OCI-LY1 (cell line): ENCODE measurements at regions not wholly inside any gene's neighbourhood (a gene's known extent, or its start where the extent isn't known, plus 50 kb on each side); places are given as distances from the start of the nearest gene placed in this dataset.

Experiments used
- EZH2 ChIP-seq: fragments of 200-600 bp; sonication (generic), shearing (Covaris generic); IDR thresholded peaks from 2 replicates; pipeline ENCODE4 v1.8.0; 2017; ENCODE audit warnings: borderline replicate concordance, mixed run types, mild to moderate bottlenecking, antibody characterized with exemption, low read length, moderate library complexity, mixed read lengths
- TF ChIP-seq, protein P1 (sequence below): fragments of 200-600 bp; sonication (generic), shearing (Covaris generic); IDR thresholded peaks from 2 replicates; pipeline ENCODE4 v1.5.1; 2017; ENCODE audit warnings: mild to moderate bottlenecking, antibody characterized with exemption, low read length, moderate library complexity, mixed read lengths

DNA sequence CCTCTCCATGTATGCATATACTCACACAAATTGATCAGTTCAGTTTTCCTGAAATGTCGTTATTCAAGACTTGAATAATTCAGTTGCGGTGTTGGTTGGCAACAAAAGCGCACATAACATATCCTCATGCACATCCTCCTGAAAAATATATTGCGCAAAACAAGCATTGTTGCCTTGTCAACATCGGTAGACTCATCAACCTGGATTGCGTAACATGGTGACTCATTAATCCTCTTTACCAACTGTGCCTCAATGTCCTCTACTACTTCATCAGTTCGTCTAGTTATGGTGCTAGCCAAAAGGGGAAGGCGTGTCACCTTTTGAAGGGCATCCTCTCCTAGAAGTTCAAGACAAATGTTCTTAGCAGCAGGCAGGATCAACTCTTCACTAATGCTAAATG, 357.7 kb downstream of the LMO7 start:
- TF ChIP-seq, protein P1, sequence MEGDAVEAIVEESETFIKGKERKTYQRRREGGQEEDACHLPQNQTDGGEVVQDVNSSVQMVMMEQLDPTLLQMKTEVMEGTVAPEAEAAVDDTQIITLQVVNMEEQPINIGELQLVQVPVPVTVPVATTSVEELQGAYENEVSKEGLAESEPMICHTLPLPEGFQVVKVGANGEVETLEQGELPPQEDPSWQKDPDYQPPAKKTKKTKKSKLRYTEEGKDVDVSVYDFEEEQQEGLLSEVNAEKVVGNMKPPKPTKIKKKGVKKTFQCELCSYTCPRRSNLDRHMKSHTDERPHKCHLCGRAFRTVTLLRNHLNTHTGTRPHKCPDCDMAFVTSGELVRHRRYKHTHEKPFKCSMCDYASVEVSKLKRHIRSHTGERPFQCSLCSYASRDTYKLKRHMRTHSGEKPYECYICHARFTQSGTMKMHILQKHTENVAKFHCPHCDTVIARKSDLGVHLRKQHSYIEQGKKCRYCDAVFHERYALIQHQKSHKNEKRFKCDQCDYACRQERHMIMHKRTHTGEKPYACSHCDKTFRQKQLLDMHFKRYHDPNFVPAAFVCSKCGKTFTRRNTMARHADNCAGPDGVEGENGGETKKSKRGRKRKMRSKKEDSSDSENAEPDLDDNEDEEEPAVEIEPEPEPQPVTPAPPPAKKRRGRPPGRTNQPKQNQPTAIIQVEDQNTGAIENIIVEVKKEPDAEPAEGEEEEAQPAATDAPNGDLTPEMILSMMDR = no peak
- no peak for TF ChIP-seq EZH2
